ENCODE measurements at regions not wholly inside any gene's neighbourhood (a gene's known extent, or its start where the extent isn't known, plus 50 kb on each side); places are given as distances from the start of the nearest gene placed in this dataset.

- FAIRE-seq (no peak), DNase-seq (ENCODE audit: low spot score) (no peak)
These were observed 318.9 kb downstream of the CTTN start for GRCh38 chr11:70716986-70717775.

GRCh38 chr11:70717936-70718595 is 319.7 kb downstream of the CTTN start:
- FAIRE-seq (no peak), DNase-seq (ENCODE audit: low spot score) (no peak)

- FAIRE-seq: no peak
These were observed 321.2 kb downstream of the CTTN start for GRCh38 chr11:70719516-70719915.

GRCh38 chr11:70720281-70720680 is 322.0 kb downstream of the CTTN start:
- FAIRE-seq: no peak
- no peak for DNase-seq (ENCODE audit: low spot score)

More at GRCh38 chr11:70719516-70719915, 321.2 kb downstream of the CTTN start:
- DNase-seq (ENCODE audit: low spot score): no peak

- DNase-seq (ENCODE audit: low spot score) (no peak), FAIRE-seq (no peak)
These were observed 322.7 kb downstream of the CTTN start for GRCh38 chr11:70721006-70721405.

- DNase-seq (ENCODE audit: low spot score): no peak
- FAIRE-seq: no peak
These were observed 326.9 kb downstream of the CTTN start for GRCh38 chr11:70725278-70725677.

GRCh38 chr11:70725739-70726138 is 327.4 kb downstream of the CTTN start:
- DNase-seq (ENCODE audit: low spot score) (no peak), FAIRE-seq (no peak)

GRCh38 chr11:70727021-70727420 is 328.7 kb downstream of the CTTN start:
- DNase-seq (ENCODE audit: low spot score) (no peak), FAIRE-seq (no peak)

- DNase-seq (ENCODE audit: low spot score) (no peak), FAIRE-seq (no peak)
These were observed 329.7 kb downstream of the CTTN start for GRCh38 chr11:70727899-70728620.

- DNase-seq (ENCODE audit: low spot score) (no peak), FAIRE-seq (no peak)
These were observed 331.6 kb downstream of the CTTN start for GRCh38 chr11:70729949-70730348.

- DNase-seq (ENCODE audit: low spot score): no peak
- FAIRE-seq: no peak
These were observed 332.1 kb downstream of the CTTN start for GRCh38 chr11:70730411-70730810.

- FAIRE-seq (no peak), DNase-seq (ENCODE audit: low spot score) (no peak)
These were observed 333.1 kb downstream of the CTTN start for GRCh38 chr11:70731271-70732022.

- DNase-seq (ENCODE audit: low spot score) (no peak), FAIRE-seq (no peak)
These were observed 333.9 kb downstream of the CTTN start for GRCh38 chr11:70732023-70732880.

GRCh38 chr11:70732881-70733196 is 334.5 kb downstream of the CTTN start:
- DNase-seq (ENCODE audit: low spot score) (no peak), FAIRE-seq (no peak)

GRCh38 chr11:70733327-70734325 is 335.3 kb downstream of the CTTN start:
- FAIRE-seq: no peak
- DNase-seq (ENCODE audit: low spot score): no peak

GRCh38 chr11:70734379-70734778 is 336.1 kb downstream of the CTTN start:
- FAIRE-seq: no peak
- no peak for DNase-seq (ENCODE audit: low spot score)

- FAIRE-seq (no peak), DNase-seq (ENCODE audit: low spot score) (no peak)
These were observed 336.6 kb downstream of the CTTN start for GRCh38 chr11:70734911-70735310.

GRCh38 chr11:70735976-70736375 is 337.6 kb downstream of the CTTN start:
- DNase-seq (ENCODE audit: low spot score) (no peak), FAIRE-seq (no peak)

GRCh38 chr11:70736461-70736860 is 338.1 kb downstream of the CTTN start:
- no peak for DNase-seq (ENCODE audit: low spot score)
- no peak for FAIRE-seq
